LoVo (cell line): ENCODE measurements at regions not wholly inside any gene's neighbourhood (a gene's known extent, or its start where the extent isn't known, plus 50 kb on each side); places are given as distances from the start of the nearest gene placed in this dataset.
A peak's percentile ranks its signal among the peaks of the same experiment; 100 is the strongest.
"Not testable (repeated sequence)": the region's sequence is repeated elsewhere in the genome, so short reads cannot be mapped to it uniquely, and the experiment has no call there.

Experiments
- DNase-seq: peaks from one replicate; pipeline ENCODE4 v3.0.0-alpha.2; 2016; ENCODE audit warnings: low spot score

DNA sequence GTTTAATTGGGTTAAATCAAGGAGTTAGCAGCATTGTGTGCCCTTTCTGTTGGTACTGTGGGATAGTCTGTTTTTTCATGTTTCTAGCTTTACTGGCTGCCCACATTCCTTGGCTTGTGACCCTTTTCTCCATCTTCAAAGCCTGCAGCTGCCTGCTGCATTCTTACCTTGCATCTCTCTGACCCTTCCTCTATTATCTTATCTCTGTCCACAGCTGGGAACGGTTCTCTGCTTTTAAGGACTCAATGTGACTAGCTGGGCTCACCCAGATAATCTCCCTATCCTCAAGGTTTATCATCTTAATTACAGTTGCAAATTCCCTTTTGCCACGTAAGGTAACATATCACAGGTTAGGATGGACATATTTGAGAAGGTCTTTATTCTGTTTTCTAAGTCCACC lies 199.7 kb downstream of the KCNS3 start:
- no peak for DNase-seq

DNA sequence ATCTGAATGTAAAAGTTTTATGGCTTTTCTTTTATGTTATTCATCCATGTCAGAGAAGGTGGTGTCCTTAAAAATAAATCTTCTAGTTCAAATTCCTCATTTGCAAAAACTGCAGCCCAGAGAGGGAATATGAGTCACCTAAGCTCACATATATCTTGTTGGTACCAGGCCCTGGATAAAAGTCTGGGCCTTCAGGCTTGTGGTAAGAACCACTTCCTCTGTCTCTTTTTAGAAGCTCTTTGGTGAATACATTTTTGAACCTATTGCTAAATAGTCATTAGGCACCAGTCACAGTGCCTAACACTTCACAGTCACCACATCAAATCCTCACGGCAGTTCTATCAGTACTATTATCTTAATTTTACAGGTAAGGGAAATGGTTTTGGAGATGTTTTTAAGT lies 199.2 kb downstream of the KCNS3 start:
- no peak for DNase-seq

DNA sequence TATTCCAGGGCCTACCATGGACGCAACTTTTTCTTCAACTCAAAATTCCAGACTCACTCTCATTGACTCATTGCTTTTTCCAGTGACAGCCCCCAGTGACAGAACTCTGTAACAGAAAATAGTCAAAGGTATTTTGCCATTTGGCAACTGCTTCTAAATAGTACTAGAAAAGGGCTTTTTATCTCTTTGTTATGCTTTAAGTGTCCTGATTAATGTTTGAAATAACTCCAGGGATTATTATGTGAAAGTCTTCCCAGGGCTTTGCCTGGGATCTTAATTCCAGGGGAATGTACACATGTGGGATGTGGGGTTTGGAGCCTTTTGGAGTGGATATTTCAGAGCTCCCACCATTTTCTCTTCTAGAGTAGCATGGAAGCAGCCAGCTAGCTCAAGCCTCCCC lies 198.8 kb downstream of the KCNS3 start:
- DNase-seq: no peak

DNA sequence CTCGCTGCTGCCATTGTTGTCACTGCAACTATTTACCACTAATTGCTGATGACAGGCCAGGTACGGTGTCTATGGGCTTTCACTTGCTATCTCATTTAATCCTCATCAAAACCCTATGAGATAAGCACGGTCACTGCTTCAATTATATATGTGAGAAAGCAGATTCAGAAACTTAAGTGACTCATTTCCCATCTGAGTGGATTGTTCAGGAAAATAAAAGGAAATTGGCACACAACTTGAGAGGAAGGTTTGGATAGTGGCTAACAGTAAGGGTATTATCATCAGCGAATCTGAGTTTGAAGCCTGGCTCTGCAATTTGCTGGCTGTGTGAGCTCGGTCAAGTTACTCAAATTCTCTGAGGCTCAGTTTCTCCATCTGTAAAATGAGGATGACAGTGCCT lies 196.0 kb downstream of the KCNS3 start:
- no peak for DNase-seq

DNA sequence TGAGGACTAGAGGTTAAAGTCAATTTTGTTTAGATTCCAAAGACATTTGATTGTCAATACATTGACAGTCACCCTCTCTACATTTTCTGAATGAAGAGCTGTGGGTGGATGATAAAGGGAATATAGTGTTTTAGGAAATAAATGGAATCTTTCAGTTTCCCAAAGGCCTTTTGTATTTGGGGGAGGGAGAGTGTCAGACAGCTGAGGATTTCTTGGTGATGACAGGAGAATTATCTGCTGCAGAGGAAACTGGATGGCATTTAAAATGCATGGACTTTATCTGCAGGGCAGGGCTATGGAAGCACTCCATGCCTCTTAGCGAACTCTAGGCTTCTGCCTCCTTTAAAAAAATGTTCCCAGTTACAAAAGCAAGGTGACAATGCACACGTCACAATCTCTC lies 195.1 kb downstream of the KCNS3 start:
- no peak for DNase-seq

DNA sequence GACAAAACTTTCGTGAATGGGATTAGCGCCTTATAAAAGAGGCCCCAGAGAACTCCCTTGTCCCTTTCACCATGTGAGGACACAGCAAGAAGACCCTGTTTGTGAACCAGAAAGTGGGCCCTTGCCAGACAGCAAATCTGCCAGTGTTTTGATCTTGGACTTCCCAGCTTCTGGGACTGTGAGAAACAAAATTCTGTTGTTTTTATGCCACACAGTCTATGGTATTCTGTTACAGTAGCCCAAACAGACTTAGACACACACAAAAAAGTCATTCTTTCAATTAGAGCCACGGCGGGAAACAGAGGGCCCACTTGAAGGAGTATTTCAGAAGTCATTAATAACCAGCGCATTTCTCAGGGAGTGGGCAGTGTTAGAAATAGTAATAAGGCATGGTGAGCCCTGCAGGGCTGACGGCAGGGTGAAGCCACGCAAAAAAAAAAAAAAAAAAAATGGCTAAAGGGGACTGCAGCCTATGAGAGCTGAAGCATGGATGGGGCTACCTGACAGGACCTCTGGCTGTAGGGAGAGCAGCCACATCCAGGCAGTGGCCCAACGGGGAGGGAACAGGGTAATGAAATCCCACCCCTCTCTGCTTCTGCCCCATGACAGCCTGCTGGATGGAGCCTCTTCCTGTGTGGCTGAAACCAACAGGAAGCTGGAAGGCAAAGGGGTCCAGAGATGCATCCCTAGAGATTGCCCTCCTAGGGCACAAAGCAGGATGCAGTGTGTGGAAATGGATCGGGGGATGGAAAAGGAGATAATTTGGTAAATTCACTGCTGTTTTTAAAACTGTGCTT lies 189.3 kb downstream of the KCNS3 start:
- no peak for DNase-seq

DNA sequence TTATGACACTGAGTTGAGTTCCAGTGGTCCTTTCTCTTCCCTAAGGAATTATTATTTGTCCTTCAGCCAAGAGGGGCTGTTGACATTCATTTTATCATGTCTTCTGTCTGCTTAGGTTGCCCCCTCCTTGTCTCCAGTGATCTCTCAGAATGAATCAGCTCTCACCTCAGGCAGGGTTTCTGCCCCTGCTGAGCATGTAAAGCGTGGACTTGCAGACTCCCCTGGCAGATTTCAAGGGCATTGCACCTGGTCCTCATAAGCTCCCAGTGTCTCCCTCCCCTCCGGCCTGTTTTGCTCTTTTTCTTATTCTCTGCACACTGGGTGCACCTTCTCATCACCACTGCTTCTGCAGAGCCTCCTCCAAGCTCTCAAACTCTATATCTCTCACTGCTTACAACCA lies 188.4 kb downstream of the KCNS3 start:
- DNase-seq: no peak

DNA sequence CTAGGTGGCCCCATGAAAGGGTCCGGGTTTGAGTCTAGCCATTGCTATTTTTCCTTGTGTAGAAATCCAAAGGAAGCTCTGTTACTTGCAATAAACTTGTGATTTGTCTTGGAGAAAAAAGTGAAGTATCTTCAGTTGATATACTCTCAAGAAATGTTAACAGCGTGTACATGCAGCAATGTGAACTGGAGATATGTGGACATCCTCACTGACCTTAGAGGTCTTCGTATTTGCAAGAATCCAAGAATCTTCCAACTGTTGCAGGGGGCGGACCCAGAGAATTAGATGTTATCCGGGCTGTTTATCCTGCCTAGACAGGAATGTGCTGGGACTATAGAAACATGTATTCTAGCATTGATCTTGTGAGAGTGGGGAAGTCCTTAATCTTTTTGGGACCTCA lies 187.6 kb downstream of the KCNS3 start:
- DNase-seq: no peak

DNA sequence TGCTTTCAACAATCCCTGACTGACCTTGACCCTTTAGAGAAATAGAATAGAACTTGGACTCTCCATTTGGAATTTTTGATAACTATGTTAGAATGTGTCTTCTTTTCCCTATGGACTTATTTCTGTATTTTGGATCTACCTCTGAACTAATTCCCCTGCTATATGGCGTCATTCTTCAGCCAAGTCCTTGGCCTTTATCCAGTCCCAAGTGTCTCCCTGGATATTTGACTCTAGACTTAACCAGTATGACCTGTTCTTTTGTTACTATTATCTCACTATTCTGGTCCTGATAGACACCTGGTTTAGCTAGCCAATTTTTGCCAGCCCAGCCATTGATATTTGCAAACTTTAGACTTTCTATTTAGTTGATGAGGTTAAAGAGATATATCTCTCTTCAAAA lies 186.8 kb downstream of the KCNS3 start:
- DNase-seq: no peak

DNA sequence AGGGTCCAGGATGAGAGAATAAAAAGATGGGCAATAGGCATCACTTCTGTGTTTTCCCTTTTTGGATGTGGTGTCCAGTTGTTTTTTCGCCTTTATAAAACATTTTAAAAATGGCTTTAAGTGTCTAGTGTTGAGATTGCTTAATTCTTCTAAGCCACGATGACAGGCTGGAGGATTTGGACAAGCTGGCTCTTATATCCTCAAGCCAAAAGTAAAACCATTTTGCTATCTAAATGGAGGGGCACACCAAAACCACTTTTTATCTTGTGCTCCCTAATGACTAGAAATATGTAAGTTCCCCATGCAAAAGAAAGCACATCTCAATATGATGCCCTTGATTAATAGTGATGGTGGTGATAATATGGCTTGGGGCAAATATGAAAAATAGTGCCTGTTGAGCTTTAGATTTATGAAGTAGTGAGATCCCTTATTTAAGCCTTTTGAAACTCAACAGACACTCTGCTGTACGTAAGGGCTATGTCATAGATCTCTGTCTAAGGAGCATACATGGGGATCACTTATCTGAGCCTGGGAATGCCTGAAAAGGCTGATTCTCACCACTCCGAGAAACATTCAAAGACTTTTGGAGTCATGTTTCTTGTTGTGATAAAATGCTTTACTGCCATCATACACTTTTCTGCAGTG lies 185.5 kb downstream of the KCNS3 start:
- DNase-seq: no peak

DNA sequence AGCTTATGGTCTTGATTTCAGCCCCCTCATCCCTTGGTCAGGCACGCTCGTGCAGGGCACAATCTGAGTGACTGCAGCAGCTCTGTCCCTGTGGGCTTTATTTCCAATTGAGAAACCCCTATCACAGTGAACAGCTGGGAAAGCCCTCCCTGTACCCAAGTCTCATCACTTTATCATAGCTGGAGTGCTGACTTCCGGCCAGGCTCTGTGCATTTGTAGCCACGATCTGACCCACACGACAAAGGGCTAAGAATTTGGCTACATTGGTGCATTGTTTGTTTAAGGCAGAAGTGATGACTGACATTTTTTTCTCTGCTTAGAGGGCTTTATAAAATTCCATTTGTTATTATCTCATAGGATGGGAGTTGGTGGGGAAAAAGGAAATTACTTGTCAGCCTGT lies 184.4 kb downstream of the KCNS3 start:
- no peak for DNase-seq

DNA sequence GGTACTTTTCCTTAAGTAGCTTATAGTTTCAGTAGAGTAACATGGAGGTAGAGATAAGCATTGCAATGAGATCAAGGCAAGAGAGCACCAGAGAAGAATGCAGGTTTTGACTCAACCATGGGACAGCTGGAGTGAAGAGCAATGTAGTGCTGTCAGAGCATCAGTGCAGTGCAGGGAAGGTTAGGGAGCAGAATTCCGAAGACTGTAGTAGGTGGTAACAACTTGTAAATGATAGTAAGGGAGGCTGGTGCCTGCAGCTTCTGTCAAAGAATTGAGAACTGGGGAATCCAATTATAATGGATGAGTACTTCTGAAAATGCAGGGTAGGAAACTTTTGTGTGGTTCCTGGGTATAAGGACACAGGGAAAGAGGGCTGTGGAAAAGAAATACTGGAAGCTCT lies 183.2 kb downstream of the KCNS3 start:
- DNase-seq: no peak

DNA sequence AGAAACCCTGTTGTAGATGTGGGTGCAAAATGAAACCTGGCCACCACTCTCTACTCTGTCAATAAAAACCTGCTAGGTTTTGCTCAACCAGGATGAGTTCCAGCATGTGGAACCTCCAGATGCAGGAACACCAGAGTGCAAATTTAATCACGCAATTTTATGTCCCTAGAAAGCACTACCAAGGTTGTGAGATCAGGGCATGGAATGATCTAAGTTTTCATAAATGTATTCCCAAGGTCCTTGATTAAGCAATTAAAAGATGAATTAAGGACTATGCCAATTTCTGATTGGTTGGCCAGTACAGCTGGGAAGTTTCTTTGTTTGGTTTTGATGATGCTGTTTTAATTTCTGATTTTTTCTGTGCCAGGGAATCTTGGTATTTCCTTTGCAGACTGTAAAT lies 179.2 kb downstream of the KCNS3 start:
- DNase-seq: no peak

DNA sequence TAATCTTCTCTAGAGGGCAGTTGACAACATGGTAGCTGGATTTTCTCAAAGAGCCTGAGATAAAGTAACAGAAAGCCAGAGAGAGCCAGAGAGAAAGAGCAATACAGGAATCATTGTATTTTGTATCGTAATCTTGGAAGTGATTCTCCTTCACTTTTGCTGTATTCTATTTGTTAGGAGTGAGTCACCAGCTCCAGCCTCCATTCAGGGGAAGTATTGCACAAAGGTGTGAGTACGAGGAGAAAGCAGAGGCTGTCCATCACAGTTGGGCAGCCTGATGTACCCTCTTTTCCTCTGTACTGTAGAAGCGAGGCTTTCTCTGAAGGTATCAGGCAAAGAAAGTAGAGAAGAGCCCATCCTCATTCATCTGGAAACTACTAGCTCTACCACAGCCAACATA lies 176.8 kb downstream of the KCNS3 start:
- DNase-seq: no peak

DNA sequence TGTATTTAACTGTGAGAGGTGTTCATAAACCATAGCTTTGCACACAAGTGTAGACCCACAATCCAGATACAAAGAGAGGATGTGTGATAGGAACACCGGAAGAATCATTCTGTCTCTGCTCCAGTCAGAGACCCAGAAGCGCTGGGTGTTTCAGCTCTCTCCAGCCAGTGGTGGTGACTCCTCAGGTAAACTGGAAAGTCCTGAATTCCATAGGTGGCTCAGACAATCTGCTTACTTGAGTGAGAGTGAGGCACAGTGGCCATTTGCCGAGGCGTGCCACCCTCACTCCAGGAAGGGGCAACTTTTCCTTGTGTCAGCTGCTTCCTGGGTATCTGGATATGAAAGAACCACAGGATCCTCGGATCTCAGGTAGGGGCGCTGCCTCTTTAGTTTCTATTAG lies 171.5 kb downstream of the KCNS3 start:
- no peak for DNase-seq

DNA sequence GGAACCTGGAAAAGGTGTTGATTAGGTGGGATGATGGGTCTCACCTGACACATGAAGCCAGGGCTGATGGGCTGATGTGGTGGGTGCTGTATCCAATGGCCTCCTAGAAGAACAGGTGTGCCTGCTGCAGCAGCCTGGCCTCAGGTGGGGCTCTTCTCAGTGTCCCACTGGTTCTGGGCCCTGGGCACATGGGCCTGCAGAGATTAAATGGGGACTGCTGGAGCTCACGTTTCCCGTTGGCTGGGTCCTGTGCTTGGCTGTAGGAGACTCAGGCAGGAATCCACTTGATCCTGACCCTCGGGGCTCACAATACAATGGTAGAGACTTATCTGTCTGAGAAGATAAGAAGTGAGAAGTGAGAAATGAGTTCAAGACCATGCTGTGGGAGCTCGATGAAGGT lies 170.9 kb downstream of the KCNS3 start:
- DNase-seq: no peak

DNA sequence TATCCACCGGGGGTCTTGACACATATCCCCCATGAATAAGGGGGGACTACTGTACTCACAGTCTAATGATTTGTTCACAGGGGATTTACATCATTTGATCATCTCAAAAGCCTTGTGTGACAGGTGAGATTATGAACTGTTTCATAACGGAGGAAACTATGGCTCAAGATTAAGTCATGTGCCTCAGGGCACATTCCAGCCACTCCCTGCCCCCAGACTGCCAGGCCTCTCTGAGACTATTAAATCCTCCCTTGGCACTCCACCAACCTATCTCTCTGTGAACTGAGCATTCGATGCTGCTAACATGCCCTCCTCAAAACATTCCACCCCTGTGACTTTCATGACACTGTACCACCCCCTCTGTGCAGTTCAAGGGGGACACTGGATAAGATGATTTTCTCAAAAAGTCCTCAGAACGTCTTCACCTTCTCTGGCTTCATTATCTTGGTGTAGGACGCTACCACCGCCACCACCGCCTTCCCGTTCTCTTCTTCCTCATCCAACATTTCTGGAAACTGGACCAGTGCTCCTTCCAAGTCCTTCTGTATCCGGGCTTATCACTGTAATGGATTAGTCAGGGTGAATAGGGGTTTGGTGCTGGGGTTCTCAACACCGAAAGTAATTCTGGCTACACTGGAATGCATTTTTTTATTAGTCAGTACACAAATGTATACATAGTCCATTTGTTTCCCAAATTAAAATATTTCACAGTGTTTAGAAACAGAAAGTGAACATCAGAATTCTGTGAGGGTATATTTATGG lies 169.6 kb downstream of the KCNS3 start:
- peak; percentile 77 for DNase-seq

DNA sequence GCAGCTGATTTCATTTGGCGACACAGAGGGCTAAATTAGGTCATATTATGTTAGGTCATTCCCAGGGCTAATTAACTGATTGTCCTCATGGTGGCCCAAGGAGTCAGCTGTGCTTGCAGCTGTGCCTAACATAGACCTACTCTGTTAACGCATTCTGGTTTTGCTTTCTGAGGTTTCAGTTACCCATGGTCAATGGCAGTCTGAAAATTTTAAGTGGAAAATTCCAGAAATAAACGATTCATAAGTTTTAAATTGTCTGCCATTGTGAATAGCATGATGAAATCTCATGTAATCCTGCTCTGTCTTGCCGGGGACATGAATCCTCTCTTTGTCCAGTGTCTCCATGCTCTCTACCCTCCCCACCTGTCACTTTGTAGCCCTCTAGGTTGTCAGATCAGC lies 168.7 kb downstream of the KCNS3 start:
- DNase-seq: peak; percentile 5

DNA sequence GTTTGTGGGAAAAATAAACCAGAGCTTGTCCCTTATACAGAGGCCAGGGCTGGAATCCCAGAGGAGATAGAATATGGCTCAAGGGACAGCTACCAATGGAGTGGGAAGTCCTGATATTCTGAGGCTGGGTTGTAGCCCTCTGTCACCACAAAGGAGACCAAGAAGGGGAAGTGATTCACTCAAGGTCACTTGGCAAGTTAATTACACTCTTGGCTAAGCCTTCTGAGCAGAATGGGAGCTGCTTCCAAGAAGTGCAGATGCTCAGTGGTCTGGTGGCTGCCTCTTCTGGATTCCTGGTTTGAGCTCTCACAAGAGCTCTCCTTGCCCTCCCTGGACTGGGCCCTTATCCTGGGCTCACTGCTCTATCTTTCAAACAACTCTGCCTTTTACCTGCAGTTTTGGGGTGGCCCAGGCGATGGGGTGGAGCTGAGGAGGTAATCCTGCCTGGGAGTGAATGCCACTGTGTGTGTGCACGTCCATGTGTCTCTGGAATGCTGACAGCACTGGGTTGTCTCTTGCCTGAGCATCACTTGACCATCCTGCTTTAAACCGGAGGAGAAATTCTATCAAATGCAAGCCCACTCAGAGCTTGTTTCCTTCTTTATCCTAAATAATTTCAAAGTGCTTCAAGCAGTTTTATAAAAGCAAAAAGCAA lies 168.2 kb downstream of the KCNS3 start:
- DNase-seq: peak; percentile 6

DNA sequence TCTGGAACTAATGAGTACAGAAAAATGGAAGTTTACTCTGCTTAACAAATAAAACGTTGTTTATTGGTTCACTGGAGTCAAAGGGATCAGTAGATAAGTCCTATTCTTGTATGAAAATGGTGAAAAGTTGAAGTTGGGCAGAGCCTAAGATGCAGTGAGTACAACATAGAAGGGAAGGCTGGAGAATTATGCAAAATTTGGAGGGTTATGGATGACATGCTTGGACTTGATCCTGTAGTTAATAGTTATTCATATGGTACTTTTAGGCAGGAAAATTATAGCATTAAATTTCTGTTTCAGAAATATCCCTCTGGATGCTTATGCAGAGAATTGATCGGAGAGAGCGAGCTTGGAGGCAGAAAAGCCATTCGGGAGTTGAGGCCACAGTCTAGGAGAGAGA lies 167.6 kb downstream of the KCNS3 start:
- DNase-seq: no peak

DNA sequence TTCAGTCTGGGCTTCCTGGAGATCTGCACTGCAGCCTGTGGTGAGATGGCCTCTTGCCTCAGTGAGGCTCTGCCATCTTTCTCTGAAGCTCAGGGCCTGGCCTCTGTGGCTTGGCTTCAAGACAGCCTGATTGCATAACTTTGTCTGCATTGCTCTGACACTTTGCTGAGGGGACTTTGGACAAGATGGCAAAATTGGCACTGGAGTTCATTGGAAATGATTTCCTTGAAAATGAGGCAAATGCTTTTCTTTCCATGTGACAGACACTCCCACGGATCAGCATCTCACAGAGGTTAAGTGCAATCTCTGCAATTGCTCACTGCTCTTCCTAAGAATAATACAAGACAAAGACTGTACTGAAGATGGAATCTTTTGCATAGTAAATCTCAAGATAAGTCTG lies 166.8 kb downstream of the KCNS3 start:
- no peak for DNase-seq

DNA sequence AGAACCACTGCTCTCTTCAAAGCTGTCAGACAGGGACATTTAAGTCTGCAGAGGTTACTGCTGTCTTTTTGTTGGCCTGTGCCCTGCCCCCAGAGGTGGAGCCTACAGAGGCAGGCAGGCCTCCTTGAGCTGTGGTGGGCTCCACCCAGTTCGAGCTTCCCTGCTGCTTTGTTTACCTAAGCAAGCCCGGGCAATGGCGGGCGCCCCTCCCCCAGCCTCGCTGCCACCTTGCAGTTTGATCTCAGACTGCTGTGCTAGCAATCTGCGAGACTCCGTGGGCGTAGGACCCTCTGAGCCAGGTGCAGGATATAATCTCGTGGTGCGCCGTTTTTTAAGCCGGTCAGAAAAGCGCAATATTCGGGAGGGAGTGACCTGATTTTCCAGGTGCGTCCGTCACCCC lies 138.9 kb downstream of the KCNS3 start:
- DNase-seq: not testable (repeated sequence)

DNA sequence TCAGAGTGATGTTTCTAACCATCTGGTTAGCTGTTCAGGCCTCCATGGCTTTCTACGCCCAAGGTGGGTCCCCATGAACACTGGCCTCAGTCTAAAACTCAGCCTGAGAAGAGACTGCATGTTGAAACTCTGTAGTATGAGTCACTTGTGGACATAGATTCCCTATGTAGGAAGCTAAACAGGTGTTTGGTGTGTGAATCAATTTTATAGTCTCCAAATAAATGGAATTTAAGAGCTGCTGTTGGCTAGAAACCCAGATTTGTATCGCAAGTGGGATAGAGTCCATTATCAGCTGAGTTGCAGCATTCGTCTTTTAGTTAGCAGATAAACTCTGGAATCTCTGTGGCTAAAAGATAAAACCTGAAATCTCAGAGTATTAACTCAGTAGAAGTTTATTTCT lies 131.4 kb downstream of the KCNS3 start:
- DNase-seq: no peak
